ENCODE measurements at regions not wholly inside any gene's neighbourhood (a gene's known extent, or its start where the extent isn't known, plus 50 kb on each side); places are given as distances from the start of the nearest gene placed in this dataset.

- H3K9me2 ChIP-seq (ENCODE audit: insufficient read depth), result no peaks in the 10 kb centered on the region
- H3K27me3 ChIP-seq (replicated peaks; ENCODE audit: insufficient read depth), result no peaks in the 10 kb centered on the region
- H3K4me1 ChIP-seq (ENCODE audit: insufficient read depth), result no peaks in the 10 kb centered on the region
- no peak overlapping the region for H3K9ac ChIP-seq
- 52 to 59% methylated on average over 1 of the region's 1 CpG for WGBS, 2 experiments (ENCODE audit: low coverage in 1 of 2, low lambda C conversion rate in 2 of 2, missing lambda C conversion rate in 2 of 2)
- no peak for TF ChIP-seq EZH2 (IDR thresholded peaks at IDR 0.05; ENCODE audit: insufficient read depth, poor library complexity, severe bottlenecking)
- TF ChIP-seq EZH2phosphoT487 (IDR thresholded peaks at IDR 0.05; ENCODE audit: insufficient read depth, low read depth), result no peak
- no peak overlapping the region for H2AFZ ChIP-seq
- no peak overlapping the region for H3K4me2 ChIP-seq (ENCODE audit: unreplicated experiment)
- in situ Hi-C loops (cut with MboI), result no loop called here
- no peak overlapping the region for H3K4me3 ChIP-seq
- no peak overlapping the region for H3K27ac ChIP-seq
- no peaks in the 10 kb centered on the region for H4K20me1 ChIP-seq (ENCODE audit: insufficient read depth)
- no peaks in the 10 kb centered on the region for H3K79me2 ChIP-seq (ENCODE audit: insufficient read depth)
- no peaks in the 10 kb centered on the region for H3F3A ChIP-seq (ENCODE audit: insufficient read depth)
- no peaks in the 10 kb centered on the region for H3K36me3 ChIP-seq (ENCODE audit: low read depth)
- H3K9me3 ChIP-seq (ENCODE audit: low read depth), result no peaks in the 10 kb centered on the region
- DNase-seq, result no peak
Observed at GRCh38 chr7:13603016-13603415, 386.4 kb downstream of the ETV1 start.

GRCh38 chr7:13603661-13604060 is 385.8 kb downstream of the ETV1 start:
- no peaks in the 10 kb centered on the region for H3K4me1 ChIP-seq (ENCODE audit: insufficient read depth)
- H3K4me2 ChIP-seq (ENCODE audit: unreplicated experiment), result no peak overlapping the region
- no peaks in the 10 kb centered on the region for H3K79me2 ChIP-seq (ENCODE audit: insufficient read depth)
- no peak overlapping the region for H3K27ac ChIP-seq
- no peaks in the 10 kb centered on the region for H3K27me3 ChIP-seq (replicated peaks; ENCODE audit: insufficient read depth)
- H3K36me3 ChIP-seq (ENCODE audit: low read depth), result no peaks in the 10 kb centered on the region
- no peaks in the 10 kb centered on the region for H3K9me2 ChIP-seq (ENCODE audit: insufficient read depth)
- DNase-seq, result peak; percentile 16
- H2AFZ ChIP-seq, result no peak overlapping the region
- in situ Hi-C loops (cut with MboI), result no loop called here
- H3K9ac ChIP-seq, result no peak overlapping the region
- TF ChIP-seq EZH2 (IDR thresholded peaks at IDR 0.05; ENCODE audit: insufficient read depth, poor library complexity, severe bottlenecking) (no peak), EZH2phosphoT487 (IDR thresholded peaks at IDR 0.05; ENCODE audit: insufficient read depth, low read depth) (no peak)
- no peaks in the 10 kb centered on the region for H3F3A ChIP-seq (ENCODE audit: insufficient read depth)
- H4K20me1 ChIP-seq (ENCODE audit: insufficient read depth), result no peaks in the 10 kb centered on the region
- no peaks in the 10 kb centered on the region for H3K9me3 ChIP-seq (ENCODE audit: low read depth)
- no peak overlapping the region for H3K4me3 ChIP-seq
- WGBS, 2 experiments (ENCODE audit: low coverage in 1 of 2, low lambda C conversion rate in 2 of 2, missing lambda C conversion rate in 2 of 2), result 62 to 65% methylated on average over 3 of the region's 3 CpGs

DNA sequence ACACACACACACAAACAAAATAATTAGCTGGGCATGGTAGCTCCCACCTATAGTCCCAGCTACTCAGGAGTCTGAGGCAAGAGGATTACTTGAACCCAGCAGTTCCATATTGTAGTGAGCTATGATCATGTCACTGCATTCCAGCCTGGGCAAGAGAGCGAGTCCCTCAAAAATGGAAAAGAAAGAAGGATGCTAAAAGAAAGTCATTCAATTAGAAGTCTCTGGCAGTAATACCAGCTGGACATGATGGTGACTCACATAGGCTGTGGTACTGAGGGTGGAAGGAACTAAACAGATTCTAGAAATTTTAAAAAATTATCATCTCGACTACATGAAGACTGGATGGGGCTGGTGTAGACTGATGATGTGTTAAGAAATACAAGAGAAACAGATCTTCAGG is 385.3 kb downstream of the ETV1 start:
- H4K20me1 ChIP-seq (ENCODE audit: insufficient read depth), result no peaks in the 10 kb centered on the region
- 50 to 69% methylated on average over 2 of the region's 2 CpGs for WGBS, 2 experiments (ENCODE audit: low coverage in 1 of 2, low lambda C conversion rate in 2 of 2, missing lambda C conversion rate in 2 of 2)
- H3K4me2 ChIP-seq (ENCODE audit: unreplicated experiment), result no peak overlapping the region
- H2AFZ ChIP-seq, result no peak overlapping the region
- no peak overlapping the region for H3K4me3 ChIP-seq
- no peaks in the 10 kb centered on the region for H3K4me1 ChIP-seq (ENCODE audit: insufficient read depth)
- H3K27me3 ChIP-seq (replicated peaks; ENCODE audit: insufficient read depth), result no peaks in the 10 kb centered on the region
- no peaks in the 10 kb centered on the region for H3F3A ChIP-seq (ENCODE audit: insufficient read depth)
- H3K36me3 ChIP-seq (ENCODE audit: low read depth), result no peaks in the 10 kb centered on the region
- peak; percentile 16 for DNase-seq
- TF ChIP-seq EZH2phosphoT487 (IDR thresholded peaks at IDR 0.05; ENCODE audit: insufficient read depth, low read depth) (no peak), EZH2 (IDR thresholded peaks at IDR 0.05; ENCODE audit: insufficient read depth, poor library complexity, severe bottlenecking) (no peak)
- no peaks in the 10 kb centered on the region for H3K9me2 ChIP-seq (ENCODE audit: insufficient read depth)
- in situ Hi-C loops (cut with MboI), result no loop called here
- no peaks in the 10 kb centered on the region for H3K79me2 ChIP-seq (ENCODE audit: insufficient read depth)
- no peaks in the 10 kb centered on the region for H3K9me3 ChIP-seq (ENCODE audit: low read depth)
- no peak overlapping the region for H3K27ac ChIP-seq
- no peak overlapping the region for H3K9ac ChIP-seq

DNA sequence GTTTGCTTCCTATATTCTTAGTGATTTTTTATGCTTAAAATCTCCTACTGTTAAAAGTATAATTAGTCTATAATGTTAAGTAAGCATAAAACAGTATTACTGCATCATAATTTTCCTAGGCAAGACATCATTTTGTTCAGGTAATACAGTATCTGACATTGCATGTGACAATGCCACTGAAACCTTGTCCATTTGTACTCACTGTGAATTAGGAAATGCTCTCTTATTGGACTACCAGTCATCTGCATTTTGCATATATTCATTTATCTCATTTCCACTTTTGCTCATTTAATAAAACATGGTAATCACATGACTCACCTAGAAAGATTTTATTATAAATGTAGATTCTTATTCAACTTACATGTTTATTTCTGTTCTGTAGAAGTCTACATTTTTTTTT is 379.1 kb downstream of the ETV1 start:
- TF ChIP-seq EZH2phosphoT487 (IDR thresholded peaks at IDR 0.05; ENCODE audit: insufficient read depth, low read depth) (no peak), EZH2 (IDR thresholded peaks at IDR 0.05; ENCODE audit: insufficient read depth, poor library complexity, severe bottlenecking) (no peak)
- no peak for DNase-seq
- no peak overlapping the region for H2AFZ ChIP-seq
- H3K27ac ChIP-seq, result no peak overlapping the region
- in situ Hi-C loops (cut with MboI), result no loop called here
- no peak overlapping the region for H3K9ac ChIP-seq
- H3F3A ChIP-seq (ENCODE audit: insufficient read depth), result no peaks in the 10 kb centered on the region
- H3K4me3 ChIP-seq, result no peak overlapping the region
- H4K20me1 ChIP-seq (ENCODE audit: insufficient read depth), result no peaks in the 10 kb centered on the region
- H3K9me3 ChIP-seq (ENCODE audit: low read depth), result no peaks in the 10 kb centered on the region
- no peaks in the 10 kb centered on the region for H3K4me1 ChIP-seq (ENCODE audit: insufficient read depth)
- no peaks in the 10 kb centered on the region for H3K9me2 ChIP-seq (ENCODE audit: insufficient read depth)
- H3K36me3 ChIP-seq (ENCODE audit: low read depth), result no peaks in the 10 kb centered on the region
- no peak overlapping the region for H3K4me2 ChIP-seq (ENCODE audit: unreplicated experiment)
- H3K79me2 ChIP-seq (ENCODE audit: insufficient read depth), result no peaks in the 10 kb centered on the region
- no peaks in the 10 kb centered on the region for H3K27me3 ChIP-seq (replicated peaks; ENCODE audit: insufficient read depth)

- TF ChIP-seq EZH2phosphoT487 (IDR thresholded peaks at IDR 0.05; ENCODE audit: insufficient read depth, low read depth), result no peak
- no peak for TF ChIP-seq EZH2 (IDR thresholded peaks at IDR 0.05; ENCODE audit: insufficient read depth, poor library complexity, severe bottlenecking)
- H3K4me3 ChIP-seq, result no peak overlapping the region
- no peaks in the 10 kb centered on the region for H3F3A ChIP-seq (ENCODE audit: insufficient read depth)
- H3K79me2 ChIP-seq (ENCODE audit: insufficient read depth), result no peaks in the 10 kb centered on the region
- no peaks in the 10 kb centered on the region for H3K9me2 ChIP-seq (ENCODE audit: insufficient read depth)
- H3K36me3 ChIP-seq (ENCODE audit: low read depth), result no peaks in the 10 kb centered on the region
- no peaks in the 10 kb centered on the region for H3K9me3 ChIP-seq (ENCODE audit: low read depth)
- no peaks in the 10 kb centered on the region for H3K27me3 ChIP-seq (replicated peaks; ENCODE audit: insufficient read depth)
- no peak for DNase-seq
- no peak overlapping the region for H3K9ac ChIP-seq
- H3K27ac ChIP-seq, result no peak overlapping the region
- in situ Hi-C loops (cut with MboI), result no loop called here
- H4K20me1 ChIP-seq (ENCODE audit: insufficient read depth), result no peaks in the 10 kb centered on the region
- H2AFZ ChIP-seq, result no peak overlapping the region
- no peaks in the 10 kb centered on the region for H3K4me1 ChIP-seq (ENCODE audit: insufficient read depth)
- H3K4me2 ChIP-seq (ENCODE audit: unreplicated experiment), result no peak overlapping the region
- WGBS, 2 experiments (ENCODE audit: low coverage in 1 of 2, low lambda C conversion rate in 2 of 2, missing lambda C conversion rate in 2 of 2), result 29 to 39% methylated on average over 1 of the region's 1 CpG
Observed at GRCh38 chr7:13615679-13616078, 373.8 kb downstream of the ETV1 start.

All from GM23248 (cell line).